ENCODE measurements at regions not wholly inside any gene's neighbourhood (a gene's known extent, or its start where the extent isn't known, plus 50 kb on each side); places are given as distances from the start of the nearest gene placed in this dataset.
A peak's percentile ranks its signal among the peaks of the same experiment; 100 is the strongest.
"Not testable (repeated sequence)": the region's sequence is repeated elsewhere in the genome, so short reads cannot be mapped to it uniquely, and the experiment has no call there.

DNA sequence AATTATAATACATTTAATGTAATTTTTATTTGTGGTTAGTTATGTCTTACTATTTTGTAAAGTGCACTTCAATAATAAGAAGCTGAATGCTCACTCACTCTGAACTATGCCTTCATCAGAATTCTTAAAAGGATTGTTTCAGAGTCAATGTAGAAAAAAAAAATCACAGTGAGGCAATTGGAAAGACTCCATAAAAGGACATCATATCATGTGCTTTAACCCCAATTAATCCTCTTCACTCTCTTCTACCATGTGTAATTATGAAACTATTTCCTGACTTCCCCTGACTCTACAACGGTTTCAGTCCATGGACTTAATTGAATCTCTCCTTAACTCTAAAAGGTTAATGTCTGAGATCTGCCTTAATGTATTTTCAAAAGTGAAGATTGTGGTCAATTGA, 250.4 kb upstream of the ALG10 start:
- ChIA-PET CTCF (ENCODE audit: low intra/inter-chr PET ratio, low total read pairs) (no interaction called here), POLR2A (no interaction called here)
- H3K27ac ChIP-seq (ENCODE audit: extremely low read length, insufficient read depth, low read length) = no peak overlapping the region
- no peak overlapping the region for H2AFZ ChIP-seq (ENCODE audit: low read length)
- no peak overlapping the region for H3K9ac ChIP-seq (ENCODE audit: insufficient read depth, low read depth, low read length)
- no peak overlapping the region for H3K4me3 ChIP-seq (replicated peaks in 1 of 3; ENCODE audit: insufficient read depth in 1 of 3, low read depth in 2 of 3, low read length in 3 of 3)
- ATAC-seq = no peak
- H4K20me1 ChIP-seq (ENCODE audit: insufficient read depth, low read length) = no peaks in the 10 kb centered on the region
- no TSS peak for BruUV-seq (replicated peaks)
- no peak for TF ChIP-seq ZMYM2 (CRISPR knock-in tag; IDR thresholded peaks at IDR 0.05)
- TF ChIP-seq, protein P1, sequence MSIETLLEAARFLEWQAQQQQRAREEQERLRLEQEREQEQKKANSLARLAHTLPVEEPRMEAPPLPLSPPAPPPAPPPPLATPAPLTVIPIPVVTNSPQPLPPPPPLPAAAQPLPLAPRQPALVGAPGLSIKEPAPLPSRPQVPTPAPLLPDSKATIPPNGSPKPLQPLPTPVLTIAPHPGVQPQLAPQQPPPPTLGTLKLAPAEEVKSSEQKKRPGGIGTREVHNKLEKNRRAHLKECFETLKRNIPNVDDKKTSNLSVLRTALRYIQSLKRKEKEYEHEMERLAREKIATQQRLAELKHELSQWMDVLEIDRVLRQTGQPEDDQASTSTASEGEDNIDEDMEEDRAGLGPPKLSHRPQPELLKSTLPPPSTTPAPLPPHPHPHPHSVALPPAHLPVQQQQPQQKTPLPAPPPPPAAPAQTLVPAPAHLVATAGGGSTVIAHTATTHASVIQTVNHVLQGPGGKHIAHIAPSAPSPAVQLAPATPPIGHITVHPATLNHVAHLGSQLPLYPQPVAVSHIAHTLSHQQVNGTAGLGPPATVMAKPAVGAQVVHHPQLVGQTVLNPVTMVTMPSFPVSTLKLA (IDR thresholded peaks at IDR 0.05) = peak; percentile 67
- no peak overlapping the region for H3K4me2 ChIP-seq (ENCODE audit: low read depth, low read length)
- in situ Hi-C loops (cut with HindIII; ENCODE audit: extremely low pct_ligation_motif_present, low pct_unique_long_range_greater_than_20kb) (no loop called here), intact Hi-C loops (cut with micrococcal nuclease; ENCODE audit: unreplicated experiment) (no loop called here)
- peaks cover 32% of the 10 kb centered on the region for H3K9me3 ChIP-seq (ENCODE audit: low read length)
- no peaks in the 10 kb centered on the region for H3K79me2 ChIP-seq (ENCODE audit: insufficient read depth, low read length)
- 0% methylated on average over 1 of the region's 1 CpG for WGBS (ENCODE audit: low lambda C conversion rate)
- H3K27me3 ChIP-seq (ENCODE audit: control insufficient read depth in 1 of 2, insufficient read depth in 2 of 2, low read length in 2 of 2) = no peaks in the 10 kb centered on the region; a peak in 1 of 5 replicates
- H3K36me3 ChIP-seq (replicated peaks in 1 of 2; ENCODE audit: control insufficient read depth in 1 of 2, insufficient read depth in 2 of 2, low read length in 2 of 2) = no peaks in the 10 kb centered on the region
- DNase-seq (ENCODE audit: low spot score) = no peak
- FAIRE-seq = no peak
- no peaks in the 10 kb centered on the region for H3K4me1 ChIP-seq (ENCODE audit: insufficient read depth, low read length)

GRCh38 chr12:33773091-33773490, 249.2 kb upstream of the ALG10 start:
- WGBS (ENCODE audit: low lambda C conversion rate) = 3% methylated on average over 6 of the region's 7 CpGs
- intact Hi-C loops (cut with micrococcal nuclease; ENCODE audit: unreplicated experiment) = not testable (repeated sequence)

More at GRCh38 chr12:33773091-33773490, 249.2 kb upstream of the ALG10 start:
- H3K79me2 ChIP-seq (ENCODE audit: insufficient read depth, low read length); ATAC-seq; in situ Hi-C loops (cut with HindIII; ENCODE audit: extremely low pct_ligation_motif_present, low pct_unique_long_range_greater_than_20kb); CTCF ChIA-PET (ENCODE audit: low intra/inter-chr PET ratio, low total read pairs); H3K27me3 ChIP-seq (ENCODE audit: control insufficient read depth in 1 of 2, insufficient read depth in 2 of 2, low read length in 2 of 2); FAIRE-seq; H3K9ac ChIP-seq (ENCODE audit: insufficient read depth, low read depth, low read length); H3K27ac ChIP-seq (ENCODE audit: extremely low read length, insufficient read depth, low read length); H3K4me1 ChIP-seq (ENCODE audit: insufficient read depth, low read length); POLR2A ChIA-PET; H4K20me1 ChIP-seq (ENCODE audit: insufficient read depth, low read length); DNase-seq (ENCODE audit: low spot score); H3K36me3 ChIP-seq (replicated peaks in 1 of 2; ENCODE audit: control insufficient read depth in 1 of 2, insufficient read depth in 2 of 2, low read length in 2 of 2); H2AFZ ChIP-seq (ENCODE audit: low read length); H3K4me3 ChIP-seq (replicated peaks in 1 of 3; ENCODE audit: insufficient read depth in 1 of 3, low read depth in 2 of 3, low read length in 3 of 3); BruUV-seq (replicated peaks); H3K4me2 ChIP-seq (ENCODE audit: low read depth, low read length): not testable (repeated sequence)
- peaks cover 26% of the 10 kb centered on the region for H3K9me3 ChIP-seq (ENCODE audit: low read length)

All from HepG2 (cell line).